SK-N-SH (cell line): ENCODE measurements at regions not wholly inside any gene's neighbourhood (a gene's known extent, or its start where the extent isn't known, plus 50 kb on each side); places are given as distances from the start of the nearest gene placed in this dataset.

Source experiments
- CTCF ChIA-PET: fragments of 300-600, 350-600 bp; formaldehyde crosslinking; extraction: SDS; loops from one replicate; lab custom pipeline; 2021; lab: Yijun Ruan, JAX
- POLR2A ChIA-PET: fragments of 350-600 bp; sonication (Branson Sonifier 250); formaldehyde crosslinking; extraction: SDS; loops from one replicate; lab custom pipeline; 2020; ENCODE audit warnings: antibody characterized with exemption, inconsistent platforms; lab: Yijun Ruan, JAX
- DNase-seq: peaks from one replicate; pipeline ENCODE4 v3.0.0; 2012
- H2AFZ ChIP-seq: fragments of 200-600 bp; sonication (generic); 2 replicates; pipeline ENCODE4 v1.8.1; 2016; ENCODE audit warnings: antibody characterized with exemption, mild to moderate bottlenecking, low read depth
- H3F3A ChIP-seq: fragments of 200-600 bp; sonication (generic); replicated peaks from 2 replicates; pipeline ENCODE3; 2016; ENCODE audit warnings: antibody characterized with exemption, mild to moderate bottlenecking; ENCODE audit not compliant: insufficient read depth
- H3K27ac ChIP-seq, 2 experiments: fragments of 200-500 bp in 1 of 2; fragments of 200-600 bp in 1 of 2; sonication (Bioruptor generic) in 1 of 2; sonication (generic), shearing (Covaris generic) in 1 of 2; 2 replicates each; pipeline versions ENCODE4 v1.5.1 to v1.6.1; 2014 to 2016; ENCODE audit warnings: low read depth in 2 of 2, inconsistent platforms in 1 of 2, low read length in 1 of 2, mild to moderate bottlenecking in 1 of 2, mixed read lengths in 1 of 2
- H3K27me3 ChIP-seq: fragments of 200-600 bp; sonication (generic), shearing (Covaris generic); 2 replicates; pipeline ENCODE4 v1.6.1; 2016; ENCODE audit warnings: mixed run types; ENCODE audit not compliant: insufficient read depth
- H3K36me3 ChIP-seq, 2 experiments: fragments of 200-500 bp in 1 of 2; fragments of 200-600 bp in 1 of 2; sonication (Bioruptor generic) in 1 of 2; sonication (generic) in 1 of 2; replicated peaks in 1 of 2; 2 replicates each; pipeline versions ENCODE3 to v1.5.1; 2014 to 2016; ENCODE audit warnings: low read length in 1 of 2, mild to moderate bottlenecking in 1 of 2; ENCODE audit not compliant: insufficient read depth in 2 of 2, control insufficient read depth in 1 of 2
- H3K4me1 ChIP-seq, 2 experiments: fragments of 200-500 bp in 1 of 2; fragments of 200-600 bp in 1 of 2; sonication (Bioruptor generic) in 1 of 2; sonication (generic), shearing (Covaris generic) in 1 of 2; 2 replicates each; pipeline versions ENCODE4 v1.5.1 to v1.6.1; 2014 to 2016; ENCODE audit warnings: low read depth in 1 of 2, low read length in 1 of 2, mixed run types in 1 of 2; ENCODE audit not compliant: insufficient read depth in 2 of 2, control insufficient read depth in 1 of 2
- H3K4me2 ChIP-seq: fragments of 200-600 bp; sonication (generic), shearing (Covaris generic); 2 replicates; pipeline ENCODE4 v1.6.1; 2017; ENCODE audit warnings: mixed run types
- H3K4me3 ChIP-seq, 2 experiments: fragments of 200-500 bp in 1 of 2; fragments of 200-600 bp in 1 of 2; sonication (Bioruptor generic) in 1 of 2; sonication (generic), shearing (Covaris generic) in 1 of 2; 2 replicates each; pipeline versions ENCODE4 v1.5.1 to v1.8.1; 2014 to 2016; ENCODE audit warnings: low read depth in 2 of 2, inconsistent platforms in 1 of 2, low read length in 1 of 2, mild to moderate bottlenecking in 1 of 2, mixed read lengths in 1 of 2, moderate library complexity in 1 of 2
- H3K79me2 ChIP-seq: fragments of 200-600 bp; sonication (generic); 2 replicates; pipeline ENCODE4 v1.8.1; 2017; ENCODE audit warnings: mild to moderate bottlenecking; ENCODE audit not compliant: insufficient read depth
- H3K9ac ChIP-seq: fragments of 200-600 bp; sonication (generic); 2 replicates; pipeline ENCODE4 v1.6.1; 2017; ENCODE audit warnings: mixed run types
- H3K9me2 ChIP-seq: fragments of 200-600 bp; sonication (generic); 2 replicates; pipeline ENCODE4 v1.6.1; 2017; ENCODE audit warnings: mixed run types
- H3K9me3 ChIP-seq: fragments of 200-600 bp; sonication (generic); 2 replicates; pipeline ENCODE4 v1.6.1; 2017; ENCODE audit warnings: mixed run types, mild to moderate bottlenecking, moderate library complexity
- H4K20me1 ChIP-seq: fragments of 200-600 bp; sonication (generic); 2 replicates; pipeline ENCODE4 v1.6.1; 2017; ENCODE audit warnings: mild to moderate bottlenecking, mixed run types; ENCODE audit not compliant: insufficient read depth
- CHD2 ChIP-seq: fragments of 150-350 bp; IDR thresholded peaks from 2 replicates; pipeline ENCODE4 v1.6.1; 2018; ENCODE audit warnings: low read length; ENCODE audit not compliant: partially characterized antibody
- ELF1 ChIP-seq: IDR thresholded peaks from 2 replicates; pipeline ENCODE4 v1.4.0; 2012
- FOXM1 ChIP-seq: IDR thresholded peaks from 2 replicates; pipeline ENCODE4 v1.4.0; 2012; ENCODE audit warnings: low read depth, mild to moderate bottlenecking
- GABPA ChIP-seq: IDR thresholded peaks from 2 replicates; pipeline ENCODE4 v1.4.0; 2012; ENCODE audit warnings: low read depth, mild to moderate bottlenecking
- IRF3 ChIP-seq: fragments of 150-350 bp; IDR thresholded peaks from 2 replicates; pipeline ENCODE4 v1.6.1; 2016; ENCODE audit warnings: mild to moderate bottlenecking, low read depth, low read length
- JUND ChIP-seq: IDR thresholded peaks from 2 replicates; pipeline ENCODE4 v1.4.0; 2012
- MAX ChIP-seq: IDR thresholded peaks from 2 replicates; pipeline ENCODE4 v1.4.0; 2012; ENCODE audit warnings: low read depth
- MEF2A ChIP-seq: IDR thresholded peaks from 2 replicates; pipeline ENCODE4 v1.4.0; 2012; ENCODE audit warnings: low read depth, borderline replicate concordance
- MXI1 ChIP-seq: IDR thresholded peaks from 2 replicates; pipeline ENCODE4 v1.6.1; 2012; ENCODE audit warnings: mild to moderate bottlenecking, low read depth, low read length, improper control_type of control experiment
- NRF1 ChIP-seq: IDR thresholded peaks from 2 replicates; pipeline ENCODE4 v1.6.1; 2012; ENCODE audit warnings: low read depth, mild to moderate bottlenecking, low read length
- RCOR1 ChIP-seq: fragments of 150-350 bp; IDR thresholded peaks from 2 replicates; pipeline ENCODE4 v1.6.1; 2017; ENCODE audit warnings: antibody characterized with exemption, low read length
- REST ChIP-seq: IDR thresholded peaks from 2 replicates; pipeline ENCODE4 v1.6.1; 2012; ENCODE audit warnings: mild to moderate bottlenecking, low read depth, low read length, moderate library complexity
- RXRA ChIP-seq: IDR thresholded peaks from 2 replicates; pipeline ENCODE4 v1.4.0; 2012; ENCODE audit warnings: low read depth, mild to moderate bottlenecking, borderline replicate concordance
- SIN3A ChIP-seq: IDR thresholded peaks from 2 replicates; pipeline ENCODE4 v1.6.1; 2012; ENCODE audit warnings: low read depth, mild to moderate bottlenecking, low read length, moderate library complexity, borderline replicate concordance
- TEAD4 ChIP-seq: IDR thresholded peaks from 2 replicates; pipeline ENCODE4 v1.4.0; 2012; ENCODE audit warnings: mild to moderate bottlenecking, borderline replicate concordance; ENCODE audit not compliant: insufficient read depth
- USF1 ChIP-seq: IDR thresholded peaks from 2 replicates; pipeline ENCODE4 v1.4.0; 2012; ENCODE audit warnings: low read depth, borderline replicate concordance
- USF2 ChIP-seq: fragments of 150-350 bp; IDR thresholded peaks from 2 replicates; pipeline ENCODE4 v1.6.1; 2017; ENCODE audit warnings: antibody characterized with exemption, low read length, low read depth, borderline replicate concordance
- YY1 ChIP-seq: IDR thresholded peaks from 2 replicates; pipeline ENCODE4 v1.4.0; 2012; ENCODE audit warnings: low read depth, mild to moderate bottlenecking
- ZBTB33 ChIP-seq: IDR thresholded peaks from 2 replicates; pipeline ENCODE4 v1.4.0; 2012; ENCODE audit warnings: low read depth, borderline replicate concordance
- WGBS: methylation state at CpG from one replicate; pipeline ENCODE4 v1.1.6; 2017; ENCODE audit warnings: low lambda C conversion rate; 5-methylcytosine and 5-hydroxymethylcytosine counted together

GRCh38 chr13:40391788-40392187, 274.7 kb downstream of the FOXO1 start (continued):
- TF ChIP-seq MXI1, result no peak

GRCh38 chr13:40394304-40394985, 272.0 kb downstream of the FOXO1 start:
- H3K27ac ChIP-seq, result no peak overlapping the region
- peaks cover 6% of the 10 kb centered on the region; the same call in 1 of the 2 replicates for H3K9me3 ChIP-seq
- H3K27me3 ChIP-seq, result no peaks in the 10 kb centered on the region
- ChIA-PET POLR2A (no interaction called here), CTCF (no interaction called here)
- H3K4me2 ChIP-seq, result no peak overlapping the region
- 78% methylated on average over 4 of the region's 5 CpGs for WGBS
- DNase-seq, result no peak
- H3K9me2 ChIP-seq, result no peaks in the 10 kb centered on the region
- no peaks in the 10 kb centered on the region for H3K4me1 ChIP-seq
- no peaks in the 10 kb centered on the region for H3K36me3 ChIP-seq
- no peak for TF ChIP-seq NRF1
- TF ChIP-seq FOXM1, result no peak
- no peak for TF ChIP-seq YY1
- no peak for TF ChIP-seq REST
- TF ChIP-seq ELF1, result no peak
- TF ChIP-seq USF1, result no peak
- TF ChIP-seq MEF2A, result no peak
- no peak for TF ChIP-seq USF2
- no peak for TF ChIP-seq GABPA
- no peak for TF ChIP-seq TEAD4
- no peak for TF ChIP-seq IRF3
- no peak for TF ChIP-seq CHD2
- no peak for TF ChIP-seq SIN3A
- TF ChIP-seq ZBTB33, result no peak
- TF ChIP-seq RCOR1, result no peak
- TF ChIP-seq JUND, result no peak
- no peak for TF ChIP-seq RXRA
- no peak for TF ChIP-seq MXI1
- no peak for TF ChIP-seq MAX
- no peaks in the 10 kb centered on the region for H3K79me2 ChIP-seq
- no peaks in the 10 kb centered on the region for H4K20me1 ChIP-seq
- H3K4me3 ChIP-seq, result no peak overlapping the region
- H2AFZ ChIP-seq, result no peak overlapping the region
- no peaks in the 10 kb centered on the region for H3F3A ChIP-seq
- no peak overlapping the region for H3K9ac ChIP-seq
